ENCODE measurements at regions not wholly inside any gene's neighbourhood (a gene's known extent, or its start where the extent isn't known, plus 50 kb on each side); places are given as distances from the start of the nearest gene placed in this dataset.

GRCh38 chrX:9108054-9108453 lies 74.1 kb upstream of the FAM9B start:
- DNase-seq: peak; percentile 25
- peaks cover 2% of the 10 kb centered on the region; the same call in 1 of the 2 replicates for H3K9me3 ChIP-seq (ENCODE audit: control insufficient read depth, insufficient read depth, low read length)
- no peaks in the 10 kb centered on the region for H3K36me3 ChIP-seq (ENCODE audit: control insufficient read depth, insufficient read depth, low read length)
- H2AK5ac ChIP-seq (ENCODE audit: low read depth, low read length): no peak overlapping the region
- 0 out of 2 replicates have a peak overlapping the region, but pooled peaks have one; percentile 9 for H3K4me2 ChIP-seq (ENCODE audit: low read depth, low read length)
- no peak overlapping the region for H3K9ac ChIP-seq (ENCODE audit: low read depth, low read length)
- H3K27me3 ChIP-seq (ENCODE audit: control insufficient read depth, insufficient read depth, low read length): no peaks in the 10 kb centered on the region
- no peak overlapping the region for H3K14ac ChIP-seq (replicated peaks; ENCODE audit: low read depth, low read length)
- H3K9me1 ChIP-seq (ENCODE audit: insufficient read depth, low read length): no peaks in the 10 kb centered on the region
- no peak overlapping the region for H2AFZ ChIP-seq (replicated peaks; ENCODE audit: low read length, poor library complexity)
- no peak overlapping the region for H2BK5ac ChIP-seq (ENCODE audit: low read depth, low read length, poor library complexity, severe bottlenecking)
- H4K5ac ChIP-seq (ENCODE audit: low read depth, low read length): no peak overlapping the region
- H3K4ac ChIP-seq (ENCODE audit: low read depth, low read length): no peak overlapping the region
- no peak overlapping the region for H3K4me3 ChIP-seq (ENCODE audit: insufficient read depth, low read depth, low read length)
- in situ Hi-C loops (cut with MboI; ENCODE audit: low sequenced_read_pairs): no loop called here
- ChIA-PET POLR2A (ENCODE audit: unreplicated experiment) (no interaction called here), CTCF (no interaction called here)
- TF ChIP-seq MAFK (IDR thresholded peaks at IDR 0.05; ENCODE audit: low read depth, low read length) (no peak), ELK1 (IDR thresholded peaks at IDR 0.05; ENCODE audit: borderline replicate concordance, low read depth, low read length) (no peak), CHD1 (IDR thresholded peaks at IDR 0.05; ENCODE audit: low read depth, low read length) (no peak), BHLHE40 (IDR thresholded peaks at IDR 0.05; ENCODE audit: low read depth, low read length) (no peak), POLR2A (IDR thresholded peaks at IDR 0.05; ENCODE audit: low read depth, low read length) (no peak), RAD21 (IDR thresholded peaks at IDR 0.05; ENCODE audit: low read length) (no peak), FOS (IDR thresholded peaks at IDR 0.05; ENCODE audit: low read depth, low read length) (no peak), CEBPB (IDR thresholded peaks at IDR 0.05; ENCODE audit: low read depth, low read length) (no peak), SMC3 (IDR thresholded peaks at IDR 0.05; ENCODE audit: low read depth, low read length) (no peak), USF2 (IDR thresholded peaks at IDR 0.05; ENCODE audit: low read depth, low read length) (no peak), RFX5 (IDR thresholded peaks at IDR 0.05; ENCODE audit: low read depth, low read length) (no peak), RCOR1 (IDR thresholded peaks at IDR 0.05; ENCODE audit: insufficient replicate concordance, low read length) (no peak), NFE2L2 (IDR thresholded peaks at IDR 0.05; ENCODE audit: low read depth, low read length) (no peak), MXI1 (IDR thresholded peaks at IDR 0.05; ENCODE audit: borderline replicate concordance, low read depth, low read length) (no peak), MAZ (IDR thresholded peaks at IDR 0.05; ENCODE audit: borderline replicate concordance, low read depth, low read length) (no peak), CTCF (conservative IDR thresholded peaks at IDR 0.05; ENCODE audit: low read depth, low read length) (no peak)
- no peaks in the 10 kb centered on the region for H3K79me1 ChIP-seq (ENCODE audit: low read depth in 1 of 2, low read length in 2 of 2)
- H3K23ac ChIP-seq (ENCODE audit: low read depth, low read length): no peak overlapping the region
- no peak overlapping the region for H2BK20ac ChIP-seq (ENCODE audit: low read depth, low read length)
- peak overlapping the region; percentile 31; the same call in 1 of the 2 replicates for H3K18ac ChIP-seq (ENCODE audit: low read depth, low read length)
- no peak overlapping the region for H3K27ac ChIP-seq (ENCODE audit: insufficient read depth, low read length)
- H4K91ac ChIP-seq (ENCODE audit: insufficient read depth, low read depth, low read length): no peak overlapping the region
- no peak for ATAC-seq (ENCODE audit: low read depth)
- no peak overlapping the region for H2AK9ac ChIP-seq (replicated peaks; ENCODE audit: low read depth, low read length, poor library complexity)
- no peaks in the 10 kb centered on the region for H4K20me1 ChIP-seq (ENCODE audit: insufficient read depth, low read length)
- dilution Hi-C loops (cut with HindIII; ENCODE audit: low sequenced_read_pairs, unreplicated experiment): no loop called here
- BruUV-seq (replicated peaks): no TSS peak
- H2BK15ac ChIP-seq (ENCODE audit: low read depth, low read length): no peak overlapping the region
- no peak overlapping the region for H2BK120ac ChIP-seq (ENCODE audit: low read depth, low read length)
- intact Hi-C loops (cut with micrococcal nuclease): no loop called here
- H4K8ac ChIP-seq (ENCODE audit: low read depth in 2 of 2, low read length in 2 of 2): no peak overlapping the region
- H3K4me1 ChIP-seq (ENCODE audit: control insufficient read depth, insufficient read depth, low read length): peaks cover 3% of the 10 kb centered on the region
- WGBS, 2 experiments (ENCODE audit: extremely low coverage in 2 of 2, insufficient read length in 1 of 2): no CpG with 5 or more reads among the region's 1 CpG
- no peak overlapping the region for H3K56ac ChIP-seq (ENCODE audit: extremely low read depth, insufficient read depth, low read length)

All from IMR-90 (cell line).